NCI-H2029 (cell line): ENCODE measurements at regions not wholly inside any gene's neighbourhood (a gene's known extent, or its start where the extent isn't known, plus 50 kb on each side); places are given as distances from the start of the nearest gene placed in this dataset.
"Not testable (repeated sequence)": the region's sequence is repeated elsewhere in the genome, so short reads cannot be mapped to it uniquely, and the experiment has no call there.

Source experiments
- DNase-seq: peaks from one replicate; lab custom pipeline; 2025; lab: John Stamatoyannopoulos, UW

GRCh38 chr1:4220362-4220761, 320.3 kb upstream of the C1orf174 start:
- DNase-seq = no peak

- no peak for DNase-seq
Measured at GRCh38 chr1:4221107-4221506, 321.0 kb upstream of the C1orf174 start.

GRCh38 chr1:4224684-4225467, 324.8 kb upstream of the C1orf174 start:
- DNase-seq = no peak

GRCh38 chr1:4227986-4228385, 327.9 kb upstream of the C1orf174 start:
- no peak for DNase-seq

- no peak for DNase-seq
Measured at GRCh38 chr1:4253935-4254334, 353.9 kb upstream of the C1orf174 start.

- DNase-seq = no peak
Measured at GRCh38 chr1:4256351-4256750, 356.3 kb upstream of the C1orf174 start.

- not testable (repeated sequence) for DNase-seq
Measured at GRCh38 chr1:4258146-4258777, 358.2 kb upstream of the C1orf174 start.

- DNase-seq = no peak
Measured at GRCh38 chr1:4261327-4261726, 361.3 kb upstream of the C1orf174 start.

- no peak for DNase-seq
Measured at GRCh38 chr1:4262665-4263064, 362.6 kb upstream of the C1orf174 start.

- no peak for DNase-seq
Measured at GRCh38 chr1:4263699-4264098, 363.6 kb upstream of the C1orf174 start.

GRCh38 chr1:4265836-4266235, 365.8 kb upstream of the C1orf174 start:
- no peak for DNase-seq

GRCh38 chr1:4267381-4268261, 367.5 kb upstream of the C1orf174 start:
- DNase-seq = no peak

GRCh38 chr1:4268262-4268888, 368.3 kb upstream of the C1orf174 start:
- no peak for DNase-seq

- no peak for DNase-seq
Measured at GRCh38 chr1:4268889-4269284, 368.8 kb upstream of the C1orf174 start.

- DNase-seq = no peak
Measured at GRCh38 chr1:4269330-4269729, 369.3 kb upstream of the C1orf174 start.

- no peak for DNase-seq
Measured at GRCh38 chr1:4269952-4270570, 370.0 kb upstream of the C1orf174 start.

- DNase-seq = no peak
Measured at GRCh38 chr1:4270651-4271337, 370.7 kb upstream of the C1orf174 start.

- no peak for DNase-seq
Measured at GRCh38 chr1:4271338-4271998, 371.4 kb upstream of the C1orf174 start.

- no peak for DNase-seq
Measured at GRCh38 chr1:4272568-4272967, 372.5 kb upstream of the C1orf174 start.

GRCh38 chr1:4273243-4273642, 373.2 kb upstream of the C1orf174 start:
- DNase-seq = no peak

- DNase-seq = no peak
Measured at GRCh38 chr1:4273747-4274146, 373.7 kb upstream of the C1orf174 start.
